ACHN (cell line): ENCODE measurements at regions not wholly inside any gene's neighbourhood (a gene's known extent, or its start where the extent isn't known, plus 50 kb on each side); places are given as distances from the start of the nearest gene placed in this dataset.

Experiments used
- DNase-seq: peaks from one replicate; pipeline ENCODE4 v3.0.0-alpha.2; 2015
- in situ Hi-C: cut with HindIII; loops from 2 replicates; pipeline ENCODE4 v1.10.0; 2017; ENCODE audit warnings: low sequenced_read_pairs, low pct_ligation_motif_present, low pct_unique_long_range_greater_than_20kb

- no peak for DNase-seq
- in situ Hi-C loops = no loop called here
These were observed 230.6 kb upstream of the CD180 start for GRCh38 chr5:67426961-67427849.

GRCh38 chr5:67425514-67425913 is 228.9 kb upstream of the CD180 start:
- in situ Hi-C loops = no loop called here
- no peak for DNase-seq

- no peak for DNase-seq
- in situ Hi-C loops = no loop called here
These were observed 221.2 kb upstream of the CD180 start for GRCh38 chr5:67417839-67418238.

GRCh38 chr5:67416986-67417385 is 220.4 kb upstream of the CD180 start:
- DNase-seq = no peak
- in situ Hi-C loops = no loop called here

- DNase-seq = no peak
- in situ Hi-C loops = no loop called here
These were observed 219.7 kb upstream of the CD180 start for GRCh38 chr5:67416133-67416937.

GRCh38 chr5:67414712-67415111 is 218.1 kb upstream of the CD180 start:
- in situ Hi-C loops = no loop called here
- DNase-seq = no peak

GRCh38 chr5:67413721-67414120 is 217.1 kb upstream of the CD180 start:
- in situ Hi-C loops = no loop called here
- DNase-seq = no peak

- in situ Hi-C loops = no loop called here
- DNase-seq = no peak
These were observed 212.7 kb upstream of the CD180 start for GRCh38 chr5:67409126-67409777.

- in situ Hi-C loops = no loop called here
- no peak for DNase-seq
These were observed 211.4 kb upstream of the CD180 start for GRCh38 chr5:67407979-67408378.

- in situ Hi-C loops = no loop called here
- DNase-seq = no peak
These were observed 209.2 kb upstream of the CD180 start for GRCh38 chr5:67405755-67406154.

GRCh38 chr5:67405101-67405364 is 208.4 kb upstream of the CD180 start:
- in situ Hi-C loops = no loop called here
- DNase-seq = no peak

- no peak for DNase-seq
These were observed 207.9 kb upstream of the CD180 start for GRCh38 chr5:67404256-67405100.

GRCh38 chr5:67402526-67402925 is 205.9 kb upstream of the CD180 start:
- in situ Hi-C loops = no loop called here
- no peak for DNase-seq

More at GRCh38 chr5:67404256-67405100, 207.9 kb upstream of the CD180 start:
- in situ Hi-C loops = no loop called here

- in situ Hi-C loops = no loop called here
- DNase-seq = no peak
These were observed 204.6 kb upstream of the CD180 start for GRCh38 chr5:67401172-67401571.

GRCh38 chr5:67400752-67401151 is 204.2 kb upstream of the CD180 start:
- in situ Hi-C loops = no loop called here

GRCh38 chr5:67395790-67396418 is 199.3 kb upstream of the CD180 start:
- no peak for DNase-seq
- in situ Hi-C loops = no loop called here

More at GRCh38 chr5:67400752-67401151, 204.2 kb upstream of the CD180 start:
- no peak for DNase-seq

- in situ Hi-C loops = no loop called here
- DNase-seq = no peak
These were observed 196.6 kb upstream of the CD180 start for GRCh38 chr5:67393211-67393610.

GRCh38 chr5:67390935-67391334 is 194.3 kb upstream of the CD180 start:
- DNase-seq = no peak
- in situ Hi-C loops = no loop called here
